DOHH2 (cell line): ENCODE measurements at regions not wholly inside any gene's neighbourhood (a gene's known extent, or its start where the extent isn't known, plus 50 kb on each side); places are given as distances from the start of the nearest gene placed in this dataset.

Experiments used
- EZH2phosphoT487 ChIP-seq: fragments of 200-600 bp; sonication (generic); IDR thresholded peaks from 2 replicates; pipeline ENCODE4 v1.6.1; 2017; ENCODE audit warnings: borderline replicate concordance, mild to moderate bottlenecking, antibody characterized with exemption, low read length, moderate library complexity, mixed read lengths
- TF ChIP-seq, protein P1 (sequence below): fragments of 200-600 bp; sonication (generic); IDR thresholded peaks from one replicate; pipeline ENCODE4 v1.5.1; 2014; ENCODE audit warnings: antibody characterized with exemption, mild to moderate bottlenecking, low read depth, low read length; ENCODE audit not compliant: poor library complexity, severe bottlenecking

DNA sequence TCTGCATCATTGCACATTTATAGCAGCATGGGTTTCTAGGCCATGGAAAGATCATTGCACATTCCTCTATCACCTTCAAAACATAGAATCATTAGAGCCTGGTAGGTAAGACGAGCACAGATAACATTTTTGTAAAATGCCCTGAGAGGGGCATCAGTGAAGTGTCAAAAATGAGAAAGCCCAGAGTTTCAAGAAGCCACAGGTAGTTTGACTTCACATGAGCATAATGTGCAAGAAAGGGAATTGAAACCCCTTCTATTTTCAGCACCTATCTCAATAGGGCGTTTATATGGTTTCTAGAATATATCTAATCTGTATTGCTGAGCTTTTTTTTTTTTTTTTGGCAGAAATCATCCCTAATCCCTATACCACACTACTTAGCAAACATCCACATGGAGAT lies 2441.7 kb downstream of the ARAP2 start:
- TF ChIP-seq, protein P1, sequence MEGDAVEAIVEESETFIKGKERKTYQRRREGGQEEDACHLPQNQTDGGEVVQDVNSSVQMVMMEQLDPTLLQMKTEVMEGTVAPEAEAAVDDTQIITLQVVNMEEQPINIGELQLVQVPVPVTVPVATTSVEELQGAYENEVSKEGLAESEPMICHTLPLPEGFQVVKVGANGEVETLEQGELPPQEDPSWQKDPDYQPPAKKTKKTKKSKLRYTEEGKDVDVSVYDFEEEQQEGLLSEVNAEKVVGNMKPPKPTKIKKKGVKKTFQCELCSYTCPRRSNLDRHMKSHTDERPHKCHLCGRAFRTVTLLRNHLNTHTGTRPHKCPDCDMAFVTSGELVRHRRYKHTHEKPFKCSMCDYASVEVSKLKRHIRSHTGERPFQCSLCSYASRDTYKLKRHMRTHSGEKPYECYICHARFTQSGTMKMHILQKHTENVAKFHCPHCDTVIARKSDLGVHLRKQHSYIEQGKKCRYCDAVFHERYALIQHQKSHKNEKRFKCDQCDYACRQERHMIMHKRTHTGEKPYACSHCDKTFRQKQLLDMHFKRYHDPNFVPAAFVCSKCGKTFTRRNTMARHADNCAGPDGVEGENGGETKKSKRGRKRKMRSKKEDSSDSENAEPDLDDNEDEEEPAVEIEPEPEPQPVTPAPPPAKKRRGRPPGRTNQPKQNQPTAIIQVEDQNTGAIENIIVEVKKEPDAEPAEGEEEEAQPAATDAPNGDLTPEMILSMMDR: no peak
- TF ChIP-seq EZH2phosphoT487: no peak
